ENCODE measurements at regions not wholly inside any gene's neighbourhood (a gene's known extent, or its start where the extent isn't known, plus 50 kb on each side); places are given as distances from the start of the nearest gene placed in this dataset.

- intact Hi-C loops (cut with micrococcal nuclease; ENCODE audit: unreplicated experiment), result no loop called here
- TF ChIP-seq CTCF (conservative IDR thresholded peaks at IDR 0.05; ENCODE audit: low read length), result no peak
- no peak for TF ChIP-seq EZH2phosphoT487 (IDR thresholded peaks at IDR 0.05; ENCODE audit: borderline replicate concordance, low read depth, low read length)
- no TSS peak for BruUV-seq (replicated peaks)
- H2AFZ ChIP-seq (ENCODE audit: low read length), result no peak overlapping the region
- H3K9me3 ChIP-seq (ENCODE audit: low read length), result no peaks in the 10 kb centered on the region
- no peak for DNase-seq (ENCODE audit: low spot score)
- no peak overlapping the region for H3K4me2 ChIP-seq (ENCODE audit: low read length)
- H3K36me3 ChIP-seq (ENCODE audit: insufficient read depth, low read length), result no peaks in the 10 kb centered on the region
- ChIA-PET POLR2A (no interaction called here), CTCF (ENCODE audit: unreplicated experiment) (no interaction called here)
- H3K4me3 ChIP-seq (ENCODE audit: low read depth, low read length, poor library complexity, severe bottlenecking), result no peak overlapping the region
- no peak overlapping the region for H3K27ac ChIP-seq (ENCODE audit: low read depth, low read length, poor library complexity, severe bottlenecking)
- H3K79me2 ChIP-seq (ENCODE audit: insufficient read depth, low read depth, low read length), result no peaks in the 10 kb centered on the region
- H3K9me2 ChIP-seq (ENCODE audit: insufficient read depth, low read length), result no peaks in the 10 kb centered on the region
- peaks cover 12% of the 10 kb centered on the region for H3K4me1 ChIP-seq (ENCODE audit: insufficient read depth, low read length, poor library complexity, severe bottlenecking)
- H4K20me1 ChIP-seq (ENCODE audit: insufficient read depth, low read length), result no peaks in the 10 kb centered on the region
These were observed 55.2 kb upstream of the PSD2 start for GRCh38 chr5:139740138-139740991.

- BruUV-seq (replicated peaks), result no TSS peak
These were observed 54.5 kb upstream of the PSD2 start for GRCh38 chr5:139740992-139741672.

More at GRCh38 chr5:139740992-139741672, 54.5 kb upstream of the PSD2 start:
- no peaks in the 10 kb centered on the region for H3K9me2 ChIP-seq (ENCODE audit: insufficient read depth, low read length)
- no peaks in the 10 kb centered on the region for H3K79me2 ChIP-seq (ENCODE audit: insufficient read depth, low read depth, low read length)
- no peak for DNase-seq (ENCODE audit: low spot score)
- H3K4me1 ChIP-seq (ENCODE audit: insufficient read depth, low read length, poor library complexity, severe bottlenecking), result peaks cover 16% of the 10 kb centered on the region
- no peak overlapping the region for H3K4me2 ChIP-seq (ENCODE audit: low read length)
- POLR2A ChIA-PET, result no interaction called here
- intact Hi-C loops (cut with micrococcal nuclease; ENCODE audit: unreplicated experiment), result no loop called here
- no peaks in the 10 kb centered on the region for H3K9me3 ChIP-seq (ENCODE audit: low read length)
- no peaks in the 10 kb centered on the region for H4K20me1 ChIP-seq (ENCODE audit: insufficient read depth, low read length)
- no peak overlapping the region for H3K27ac ChIP-seq (ENCODE audit: low read depth, low read length, poor library complexity, severe bottlenecking)
- H3K36me3 ChIP-seq (ENCODE audit: insufficient read depth, low read length), result no peaks in the 10 kb centered on the region
- CTCF ChIA-PET (ENCODE audit: unreplicated experiment), result no interaction called here
- no peak for TF ChIP-seq EZH2phosphoT487 (IDR thresholded peaks at IDR 0.05; ENCODE audit: borderline replicate concordance, low read depth, low read length)
- TF ChIP-seq CTCF (conservative IDR thresholded peaks at IDR 0.05; ENCODE audit: low read length), result no peak
- no peak overlapping the region for H3K4me3 ChIP-seq (ENCODE audit: low read depth, low read length, poor library complexity, severe bottlenecking)
- H2AFZ ChIP-seq (ENCODE audit: low read length), result no peak overlapping the region
